Neutrophil (primary cell): ENCODE measurements at regions not wholly inside any gene's neighbourhood (a gene's known extent, or its start where the extent isn't known, plus 50 kb on each side); places are given as distances from the start of the nearest gene placed in this dataset.

Experiments
- H3K27ac ChIP-seq: fragments of 200-600 bp; sonication (generic); 2 replicates; pipeline ENCODE4 v1.5.1; 2016; ENCODE audit warnings: mild to moderate bottlenecking, moderate library complexity
- H3K27me3 ChIP-seq: fragments of 200-600 bp; sonication (generic); 2 replicates; pipeline ENCODE4 v1.6.0; 2016; ENCODE audit warnings: mild to moderate bottlenecking
- H3K36me3 ChIP-seq: fragments of 200-600 bp; sonication (generic); 2 replicates; pipeline ENCODE4 v1.5.1; 2017
- H3K4me1 ChIP-seq, 2 experiments: fragments of 200-600 bp in 1 of 2; sonication (generic) in 1 of 2; 1 replicate in 1 of 2; 2 replicates in 1 of 2; pipeline versions ENCODE4 v1.5.1 to v1.6.1; 2013 to 2016; ENCODE audit warnings: low read depth in 1 of 2, low read length in 1 of 2, mild to moderate bottlenecking in 1 of 2, moderate library complexity in 1 of 2; ENCODE audit not compliant: control insufficient read depth in 1 of 2, insufficient read depth in 1 of 2
- H3K4me3 ChIP-seq, 2 experiments: fragments of 200-600 bp in 1 of 2; sonication (generic) in 1 of 2; 1 replicate in 1 of 2; 2 replicates in 1 of 2; pipeline ENCODE4 v1.5.1; 2013 to 2016; ENCODE audit warnings: low read depth in 1 of 2, low read length in 1 of 2, mild to moderate bottlenecking in 1 of 2, moderate library complexity in 1 of 2
- H3K9me3 ChIP-seq: fragments of 200-600 bp; sonication (generic); 2 replicates; pipeline ENCODE4 v1.5.1; 2016
- CTCF ChIP-seq: fragments of 200-600 bp; sonication (generic); IDR thresholded peaks from 2 replicates; pipeline ENCODE4 v1.5.1; 2016; ENCODE audit warnings: antibody characterized with exemption

- Histone ChIP-seq H3K27me3 (no peaks in the 10 kb centered on the region), H3K36me3 (no peaks in the 10 kb centered on the region), H3K4me1 (no peaks in the 10 kb centered on the region), H3K4me3 (no peak overlapping the region), H3K9me3 (no peaks in the 10 kb centered on the region), H3K27ac (no peak overlapping the region)
- TF ChIP-seq CTCF: no peak
Observed at GRCh38 chr1:5755552-5756125, 236.6 kb downstream of the NPHP4 start.

GRCh38 chr1:5754817-5755551, 237.2 kb downstream of the NPHP4 start:
- H3K4me1 ChIP-seq: no peaks in the 10 kb centered on the region
- no peaks in the 10 kb centered on the region for H3K36me3 ChIP-seq
- TF ChIP-seq CTCF: no peak
- H3K27ac ChIP-seq: no peak overlapping the region
- H3K9me3 ChIP-seq: no peaks in the 10 kb centered on the region
- no peaks in the 10 kb centered on the region for H3K27me3 ChIP-seq
- H3K4me3 ChIP-seq: no peak overlapping the region

- Histone ChIP-seq H3K9me3 (no peaks in the 10 kb centered on the region), H3K4me3 (no peak overlapping the region), H3K27me3 (no peaks in the 10 kb centered on the region), H3K27ac (no peak overlapping the region), H3K4me1 (no peaks in the 10 kb centered on the region), H3K36me3 (no peaks in the 10 kb centered on the region)
- no peak for TF ChIP-seq CTCF
Observed at GRCh38 chr1:5753549-5754421, 238.4 kb downstream of the NPHP4 start.

- TF ChIP-seq CTCF: no peak
- H3K4me3 ChIP-seq: no peak overlapping the region
- H3K27me3 ChIP-seq: no peaks in the 10 kb centered on the region
- H3K36me3 ChIP-seq: no peaks in the 10 kb centered on the region
- H3K4me1 ChIP-seq: no peaks in the 10 kb centered on the region
- no peak overlapping the region for H3K27ac ChIP-seq
- no peaks in the 10 kb centered on the region for H3K9me3 ChIP-seq
Observed at GRCh38 chr1:5752746-5753548, 239.3 kb downstream of the NPHP4 start.
